Muscle of leg (tissue), 3 donors: ENCODE measurements at regions not wholly inside any gene's neighbourhood (a gene's known extent, or its start where the extent isn't known, plus 50 kb on each side); places are given as distances from the start of the nearest gene placed in this dataset.
A peak's percentile ranks its signal among the peaks of the same experiment; 100 is the strongest.

Experiments
- DNase-seq: peaks from one replicate; pipeline ENCODE4 v3.0.0; 2013
- H3K27ac ChIP-seq: one replicate; pipeline ENCODE4 v1.5.1; 2013; ENCODE audit warnings: mild to moderate bottlenecking, low read length, control low read depth
- H3K27me3 ChIP-seq: one replicate; pipeline ENCODE4 v1.6.1; 2013; ENCODE audit warnings: low read length; ENCODE audit not compliant: control insufficient read depth, insufficient read depth
- H3K36me3 ChIP-seq: one replicate; pipeline ENCODE4 v1.6.1; 2013; ENCODE audit warnings: low read length; ENCODE audit not compliant: control insufficient read depth, insufficient read depth
- H3K4me1 ChIP-seq: one replicate; pipeline ENCODE4 v1.6.1; 2013; ENCODE audit warnings: low read length; ENCODE audit not compliant: control insufficient read depth, insufficient read depth
- H3K4me3 ChIP-seq: one replicate; pipeline ENCODE4 v1.5.1; 2013; ENCODE audit warnings: low read length, control low read depth
- H3K9me3 ChIP-seq: replicated peaks from 2 replicates; pipeline ENCODE4 v1.6.1; 2013; ENCODE audit warnings: low read depth, low read length; ENCODE audit not compliant: control insufficient read depth
- WGBS: methylation state at CpG from one replicate; pipeline ENCODE4 v1.1.5; 2013; ENCODE audit warnings: missing lambda C conversion rate; ENCODE audit not compliant: insufficient coverage; 5-methylcytosine and 5-hydroxymethylcytosine counted together

DNA sequence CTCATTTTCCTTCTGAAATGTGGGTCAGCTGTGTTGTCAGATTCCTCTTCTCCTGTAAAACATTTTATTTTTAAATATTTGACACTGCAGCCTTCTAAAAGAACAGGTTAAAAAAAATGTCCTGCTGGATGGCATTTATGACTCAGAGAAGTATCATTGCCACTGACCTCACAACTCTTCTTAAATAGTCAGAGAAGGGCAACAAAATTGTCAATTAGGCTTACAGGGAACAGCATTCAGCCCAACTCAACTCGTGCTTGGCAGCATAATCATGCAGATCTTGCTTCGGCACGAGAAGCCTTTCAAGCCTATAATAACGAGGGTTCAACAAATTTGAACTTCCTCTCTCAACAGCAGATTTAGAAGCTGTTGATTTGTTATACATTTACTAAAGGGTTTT lies 296.7 kb upstream of the DACH1 start:
- DNase-seq: no peak
- Histone ChIP-seq H3K4me3 (no peak overlapping the region), H3K27me3 (no peaks in the 10 kb centered on the region), H3K27ac (no peak overlapping the region), H3K4me1 (no peaks in the 10 kb centered on the region), H3K9me3 (no peaks in the 10 kb centered on the region), H3K36me3 (no peaks in the 10 kb centered on the region)
- WGBS: 20% methylated on average over 1 of the region's 4 CpGs

GRCh38 chr13:72160977-72161376 lies 294.0 kb upstream of the DACH1 start:
- Histone ChIP-seq H3K27me3 (no peaks in the 10 kb centered on the region), H3K27ac (no peak overlapping the region), H3K4me1 (no peaks in the 10 kb centered on the region), H3K36me3 (no peaks in the 10 kb centered on the region), H3K9me3 (no peaks in the 10 kb centered on the region), H3K4me3 (no peak overlapping the region)
- no peak for DNase-seq
- WGBS: no CpG with 5 or more reads among the region's 5 CpGs

- no peaks in the 10 kb centered on the region for H3K27me3 ChIP-seq
- no peaks in the 10 kb centered on the region for H3K9me3 ChIP-seq
- H3K4me3 ChIP-seq: no peak overlapping the region
- H3K4me1 ChIP-seq: no peaks in the 10 kb centered on the region
- DNase-seq: no peak
- no peak overlapping the region for H3K27ac ChIP-seq
- H3K36me3 ChIP-seq: no peaks in the 10 kb centered on the region
Observed at GRCh38 chr13:72156760-72157159, 289.8 kb upstream of the DACH1 start.

DNA sequence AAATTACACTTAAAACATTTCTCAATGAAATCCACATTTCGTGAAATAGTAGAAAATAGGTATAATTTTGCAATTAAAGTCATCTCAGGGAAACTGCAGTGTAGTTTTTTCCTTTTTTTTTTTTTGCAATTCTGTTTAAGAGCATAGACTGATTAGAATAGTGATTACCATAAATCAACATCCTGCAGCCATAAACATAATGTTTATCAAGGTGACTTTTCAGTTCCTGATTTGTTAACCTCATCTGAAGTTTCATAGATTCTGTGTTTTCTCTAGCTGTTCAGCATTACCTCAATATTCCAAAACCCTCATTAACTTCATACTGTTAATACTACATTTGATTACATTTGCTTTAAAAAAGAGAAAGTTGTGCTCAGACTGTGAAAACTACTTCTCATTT lies 286.3 kb upstream of the DACH1 start:
- no peaks in the 10 kb centered on the region for H3K36me3 ChIP-seq
- H3K27me3 ChIP-seq: no peaks in the 10 kb centered on the region
- DNase-seq: no peak
- no peaks in the 10 kb centered on the region for H3K9me3 ChIP-seq
- H3K4me3 ChIP-seq: no peak overlapping the region
- no peaks in the 10 kb centered on the region for H3K4me1 ChIP-seq
- no CpG with 5 or more reads among the region's 1 CpG for WGBS
- H3K27ac ChIP-seq: no peak overlapping the region

- peak; percentile 77 for DNase-seq
- WGBS: 27% methylated on average over 2 of the region's 2 CpGs
- no peaks in the 10 kb centered on the region for H3K27me3 ChIP-seq
- no peaks in the 10 kb centered on the region for H3K4me1 ChIP-seq
- no peaks in the 10 kb centered on the region for H3K36me3 ChIP-seq
- H3K9me3 ChIP-seq: no peaks in the 10 kb centered on the region
- no peak overlapping the region for H3K4me3 ChIP-seq
- no peak overlapping the region for H3K27ac ChIP-seq
Observed at GRCh38 chr13:72151241-72151640, 284.2 kb upstream of the DACH1 start.

DNA sequence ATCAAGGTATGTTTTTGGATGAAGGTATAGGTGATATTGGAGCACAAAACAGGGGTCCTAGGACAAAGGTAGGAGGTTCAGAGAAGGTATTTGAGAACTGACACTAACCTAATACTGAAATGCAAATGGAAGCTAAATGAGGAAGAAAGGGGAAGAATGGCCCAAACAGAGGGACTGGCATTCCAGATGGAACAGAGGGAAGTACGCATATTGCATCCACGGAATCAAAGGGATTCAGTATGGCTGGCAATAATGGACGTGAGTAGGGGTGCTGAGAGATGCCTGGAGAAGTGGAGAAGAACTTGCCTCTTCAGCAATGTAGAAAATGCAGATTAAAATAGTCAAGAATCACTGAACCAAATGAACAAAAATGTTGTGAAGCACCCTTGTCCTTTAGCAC lies 283.5 kb upstream of the DACH1 start:
- no peaks in the 10 kb centered on the region for H3K4me1 ChIP-seq

DNA sequence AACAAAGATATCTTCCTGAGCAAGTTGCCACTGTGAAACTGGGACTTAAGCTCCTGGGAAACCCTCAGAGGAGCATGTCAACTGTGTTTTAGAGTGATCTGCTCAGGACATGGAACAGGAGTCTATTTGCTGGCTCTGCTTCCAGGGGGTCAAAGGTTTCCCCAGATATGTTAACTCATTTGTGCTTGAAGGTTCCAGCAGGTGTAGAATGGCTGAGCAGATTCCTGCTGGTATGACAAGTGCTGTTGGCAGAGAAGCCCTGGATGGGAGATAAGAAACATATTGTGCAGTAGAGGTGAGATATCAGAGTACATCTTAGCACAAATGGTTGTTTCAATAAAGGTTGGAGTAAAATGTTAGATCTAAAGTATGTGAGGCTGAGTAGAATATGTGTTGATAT lies 282.7 kb upstream of the DACH1 start:
- Histone ChIP-seq H3K9me3 (no peaks in the 10 kb centered on the region), H3K27me3 (no peaks in the 10 kb centered on the region), H3K4me3 (no peak overlapping the region)

More for the DNA sequence above, 283.5 kb upstream of the DACH1 start:
- Histone ChIP-seq H3K36me3 (no peaks in the 10 kb centered on the region), H3K27ac (no peak overlapping the region), H3K9me3 (no peaks in the 10 kb centered on the region), H3K4me3 (no peak overlapping the region), H3K27me3 (no peaks in the 10 kb centered on the region)
- 89% methylated on average over 2 of the region's 3 CpGs for WGBS
- DNase-seq: no peak

DNA sequence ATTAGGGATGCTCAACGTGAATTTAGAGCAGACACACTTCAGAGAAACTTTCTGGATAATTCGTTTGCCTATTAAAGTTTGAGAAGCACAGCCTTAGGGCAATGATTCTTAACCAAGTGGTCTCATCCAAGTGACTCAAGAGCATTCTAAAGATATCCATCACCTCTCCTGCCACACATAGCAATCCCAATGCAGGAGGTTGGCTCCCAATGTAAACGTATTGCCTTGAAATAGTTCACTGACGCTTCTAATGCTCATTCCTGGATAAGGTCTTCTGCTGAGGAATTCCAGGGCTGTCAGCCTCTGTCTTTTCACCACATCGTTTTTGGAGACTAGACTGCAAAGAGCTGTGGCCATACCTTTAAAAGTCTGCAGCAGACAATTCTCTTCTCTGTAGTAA lies 279.8 kb upstream of the DACH1 start:
- no peaks in the 10 kb centered on the region for H3K9me3 ChIP-seq
- no peak overlapping the region for H3K27ac ChIP-seq
- 75% methylated on average over 5 of the region's 5 CpGs for WGBS
- H3K4me3 ChIP-seq: no peak overlapping the region
- H3K27me3 ChIP-seq: no peaks in the 10 kb centered on the region
- H3K36me3 ChIP-seq: no peaks in the 10 kb centered on the region
- H3K4me1 ChIP-seq: no peaks in the 10 kb centered on the region
- no peak for DNase-seq

More for the DNA sequence above, 282.7 kb upstream of the DACH1 start:
- no peak for DNase-seq
- Histone ChIP-seq H3K4me1 (no peaks in the 10 kb centered on the region), H3K36me3 (no peaks in the 10 kb centered on the region), H3K27ac (no peak overlapping the region)

DNA sequence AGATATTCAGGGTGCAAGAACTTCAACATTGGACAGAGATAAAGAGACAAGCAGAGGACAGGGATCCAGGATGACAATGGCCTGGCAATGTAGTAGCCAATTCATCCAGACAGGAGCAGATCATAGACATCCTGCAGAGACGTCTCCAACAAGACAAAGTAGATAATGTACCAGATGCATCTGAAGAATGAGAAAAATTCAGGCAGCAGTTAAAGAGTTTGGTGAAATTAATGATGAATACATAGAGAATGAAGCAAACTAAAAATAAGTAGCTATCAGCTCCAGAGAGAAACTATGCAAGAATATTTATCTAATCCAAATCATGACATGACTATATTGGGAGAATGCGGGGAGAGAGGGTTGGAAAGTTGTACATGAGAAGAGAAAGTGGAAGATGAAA lies 278.4 kb upstream of the DACH1 start:
- no peaks in the 10 kb centered on the region for H3K9me3 ChIP-seq
- no peaks in the 10 kb centered on the region for H3K4me1 ChIP-seq
- DNase-seq: no peak
- no peaks in the 10 kb centered on the region for H3K36me3 ChIP-seq
- WGBS: 29% methylated on average over 1 of the region's 2 CpGs
- no peak overlapping the region for H3K27ac ChIP-seq
- no peak overlapping the region for H3K4me3 ChIP-seq
- H3K27me3 ChIP-seq: no peaks in the 10 kb centered on the region

DNA sequence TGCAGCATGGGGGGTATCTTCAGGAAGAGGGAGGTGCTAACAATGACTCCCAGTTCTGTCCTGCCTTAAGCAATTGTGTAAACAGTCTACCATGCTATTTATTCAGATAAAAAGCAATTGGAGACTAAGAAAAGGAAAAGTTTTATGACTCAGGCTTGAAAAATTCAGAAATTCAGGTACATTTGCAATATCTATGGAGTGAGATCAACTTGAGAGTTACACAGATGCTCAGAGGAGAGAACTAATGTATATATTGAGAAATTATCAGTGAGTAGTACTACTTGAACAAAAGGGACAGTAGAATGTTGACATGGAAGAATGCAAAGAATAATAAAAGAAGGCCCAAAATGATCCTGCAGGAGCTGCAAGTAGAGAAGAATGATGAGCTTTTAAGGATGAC lies 277.6 kb upstream of the DACH1 start:
- Histone ChIP-seq H3K27ac (no peak overlapping the region), H3K4me3 (no peak overlapping the region), H3K27me3 (no peaks in the 10 kb centered on the region), H3K4me1 (no peaks in the 10 kb centered on the region), H3K36me3 (no peaks in the 10 kb centered on the region), H3K9me3 (no peaks in the 10 kb centered on the region)
- DNase-seq: no peak

DNA sequence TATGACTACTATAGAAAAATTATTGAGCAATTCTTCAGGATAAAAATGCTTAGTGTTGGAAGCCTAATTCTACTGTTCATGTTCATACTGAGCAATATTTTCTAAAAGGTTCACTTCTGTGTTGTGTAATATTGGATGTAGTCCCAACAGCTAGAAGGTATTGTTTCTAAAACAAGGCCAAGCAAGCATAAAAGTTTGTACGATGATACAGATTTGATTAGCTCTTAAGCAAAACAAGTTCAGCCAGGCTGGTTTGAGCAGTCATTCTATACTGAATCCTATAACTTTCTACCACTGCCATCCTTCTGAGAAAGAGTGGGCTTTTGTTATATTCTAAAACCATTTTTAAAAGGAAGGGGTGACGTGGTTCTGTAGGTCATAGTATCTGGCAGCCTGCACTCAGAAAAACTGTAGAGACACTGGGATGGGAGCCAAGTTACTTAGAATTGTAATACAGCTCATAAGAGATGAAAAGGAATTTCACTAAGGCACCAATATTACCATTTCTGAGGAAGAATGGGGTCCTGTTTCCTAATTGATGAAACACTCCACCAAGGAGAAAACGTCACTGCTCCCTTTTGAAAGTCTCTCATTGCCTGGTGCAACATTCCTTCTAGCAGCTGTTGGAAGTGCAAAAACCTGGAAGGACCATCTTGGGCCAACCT lies 275.0 kb upstream of the DACH1 start:
- 17% methylated on average over 1 of the region's 3 CpGs for WGBS
- Histone ChIP-seq H3K36me3 (no peaks in the 10 kb centered on the region), H3K9me3 (no peaks in the 10 kb centered on the region), H3K4me1 (no peaks in the 10 kb centered on the region), H3K27me3 (no peaks in the 10 kb centered on the region), H3K27ac (peak overlapping the region; percentile 58), H3K4me3 (no peak overlapping the region)
- DNase-seq: peak; percentile 78
